Cardiac muscle cell (in vitro differentiated cells and primary cell): ENCODE measurements at regions not wholly inside any gene's neighbourhood (a gene's known extent, or its start where the extent isn't known, plus 50 kb on each side); places are given as distances from the start of the nearest gene placed in this dataset.
A peak's percentile ranks its signal among the peaks of the same experiment; 100 is the strongest.

Source experiments
- DNase-seq, 2 donors: peaks; one replicate each; pipeline versions ENCODE4 v3.0.0 to v3.0.0-alpha.2; 2010 to 2017; ENCODE audit warnings: low read depth in 1 of 2, low spot score in 1 of 2
- H3K27ac ChIP-seq: fragments of 200-600 bp; sonication (generic); 2 replicates; pipeline ENCODE4 v1.5.1; 2016
- H3K27me3 ChIP-seq: fragments of 200-600 bp; sonication (generic); 2 replicates; pipeline ENCODE4 v1.6.0; 2016; ENCODE audit warnings: control low read depth
- H3K36me3 ChIP-seq: fragments of 200-600 bp; sonication (generic); 2 replicates; pipeline ENCODE4 v1.5.1; 2016; ENCODE audit warnings: control low read depth
- H3K4me1 ChIP-seq: fragments of 200-600 bp; sonication (generic); 2 replicates; pipeline ENCODE4 v1.8.1; 2017; ENCODE audit warnings: low read depth, mild to moderate bottlenecking, mixed run types
- H3K4me3 ChIP-seq: fragments of 200-600 bp; sonication (generic); 2 replicates; pipeline ENCODE4 v1.5.1; 2016; ENCODE audit warnings: mild to moderate bottlenecking
- H3K9me3 ChIP-seq: fragments of 200-600 bp; sonication (generic); 2 replicates; pipeline ENCODE4 v1.5.1; 2017; ENCODE audit warnings: low read depth, mild to moderate bottlenecking, control low read depth
- TF ChIP-seq, protein P1 (sequence below): IDR thresholded peaks from 2 replicates; pipeline ENCODE4 v1.5.1; 2012; ENCODE audit warnings: low read depth, mild to moderate bottlenecking, low read length

DNA sequence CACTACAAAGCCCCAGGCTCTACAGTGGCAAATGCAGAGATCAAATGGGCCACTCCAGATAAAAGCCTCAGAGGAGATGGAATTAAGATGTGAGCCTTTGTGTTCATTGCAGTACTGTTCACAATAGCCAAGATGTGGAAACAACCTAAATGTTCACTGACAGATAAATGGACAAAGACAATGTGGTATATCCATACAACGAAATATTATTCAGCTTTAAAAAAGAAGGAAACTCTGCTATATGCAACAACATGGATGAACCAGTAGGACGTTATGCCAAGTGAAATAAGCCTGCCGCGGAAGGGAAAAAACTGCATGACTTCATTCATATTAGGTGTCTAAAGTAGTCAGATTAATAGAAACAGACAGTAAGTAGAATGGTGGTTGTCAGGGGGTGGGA lies 170.5 kb upstream of the TBX20 start:
- Histone ChIP-seq H3K27ac (no peak overlapping the region), H3K4me1 (peaks cover 17% of the 10 kb centered on the region), H3K36me3 (no peaks in the 10 kb centered on the region), H3K27me3 (no peaks in the 10 kb centered on the region), H3K9me3 (no peaks in the 10 kb centered on the region), H3K4me3 (no peak overlapping the region)
- no peak for DNase-seq
- TF ChIP-seq, protein P1, sequence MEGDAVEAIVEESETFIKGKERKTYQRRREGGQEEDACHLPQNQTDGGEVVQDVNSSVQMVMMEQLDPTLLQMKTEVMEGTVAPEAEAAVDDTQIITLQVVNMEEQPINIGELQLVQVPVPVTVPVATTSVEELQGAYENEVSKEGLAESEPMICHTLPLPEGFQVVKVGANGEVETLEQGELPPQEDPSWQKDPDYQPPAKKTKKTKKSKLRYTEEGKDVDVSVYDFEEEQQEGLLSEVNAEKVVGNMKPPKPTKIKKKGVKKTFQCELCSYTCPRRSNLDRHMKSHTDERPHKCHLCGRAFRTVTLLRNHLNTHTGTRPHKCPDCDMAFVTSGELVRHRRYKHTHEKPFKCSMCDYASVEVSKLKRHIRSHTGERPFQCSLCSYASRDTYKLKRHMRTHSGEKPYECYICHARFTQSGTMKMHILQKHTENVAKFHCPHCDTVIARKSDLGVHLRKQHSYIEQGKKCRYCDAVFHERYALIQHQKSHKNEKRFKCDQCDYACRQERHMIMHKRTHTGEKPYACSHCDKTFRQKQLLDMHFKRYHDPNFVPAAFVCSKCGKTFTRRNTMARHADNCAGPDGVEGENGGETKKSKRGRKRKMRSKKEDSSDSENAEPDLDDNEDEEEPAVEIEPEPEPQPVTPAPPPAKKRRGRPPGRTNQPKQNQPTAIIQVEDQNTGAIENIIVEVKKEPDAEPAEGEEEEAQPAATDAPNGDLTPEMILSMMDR: no peak

DNA sequence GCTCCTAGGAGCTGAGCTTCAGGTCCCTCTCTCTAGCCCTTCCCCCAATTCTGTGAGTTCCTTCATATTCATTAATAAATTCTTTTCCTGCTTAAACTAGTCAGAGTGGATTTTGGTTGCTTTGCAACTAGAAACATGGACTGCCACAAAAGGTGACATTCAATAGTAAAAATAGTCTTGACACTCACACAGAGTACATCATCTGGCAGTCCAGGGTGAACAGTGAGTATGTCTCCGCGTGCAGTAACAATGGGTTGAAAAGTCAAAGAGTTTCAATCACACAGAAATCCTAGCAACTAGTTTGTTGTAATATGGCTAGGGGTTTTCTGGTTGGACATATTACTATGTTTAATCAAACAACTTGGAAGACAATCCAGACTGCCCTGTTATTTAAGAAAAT lies 168.8 kb upstream of the TBX20 start:
- H3K27me3 ChIP-seq: no peaks in the 10 kb centered on the region
- H3K4me3 ChIP-seq: no peak overlapping the region
- H3K9me3 ChIP-seq: no peaks in the 10 kb centered on the region
- H3K36me3 ChIP-seq: no peaks in the 10 kb centered on the region
- H3K4me1 ChIP-seq: peaks cover 30% of the 10 kb centered on the region
- DNase-seq: no peak
- TF ChIP-seq, protein P1: no peak
- no peak overlapping the region for H3K27ac ChIP-seq

- H3K4me1 ChIP-seq: peaks cover 31% of the 10 kb centered on the region
- no peaks in the 10 kb centered on the region for H3K27me3 ChIP-seq
- no peaks in the 10 kb centered on the region for H3K9me3 ChIP-seq
- H3K36me3 ChIP-seq: no peaks in the 10 kb centered on the region
- no peak overlapping the region for H3K27ac ChIP-seq
- TF ChIP-seq, protein P1: no peak
- no peak overlapping the region for H3K4me3 ChIP-seq
- peak in 1 of 2 donors; percentile 31 for DNase-seq
Observed at GRCh38 chr7:35420656-35421055, 166.8 kb upstream of the TBX20 start.

- Histone ChIP-seq H3K9me3 (no peaks in the 10 kb centered on the region), H3K4me3 (no peak overlapping the region), H3K27me3 (no peaks in the 10 kb centered on the region), H3K4me1 (peaks cover 28% of the 10 kb centered on the region), H3K36me3 (no peaks in the 10 kb centered on the region), H3K27ac (no peak overlapping the region)
- DNase-seq: no peak
- TF ChIP-seq, protein P1: no peak
Observed at GRCh38 chr7:35419391-35419755, 165.5 kb upstream of the TBX20 start.

DNA sequence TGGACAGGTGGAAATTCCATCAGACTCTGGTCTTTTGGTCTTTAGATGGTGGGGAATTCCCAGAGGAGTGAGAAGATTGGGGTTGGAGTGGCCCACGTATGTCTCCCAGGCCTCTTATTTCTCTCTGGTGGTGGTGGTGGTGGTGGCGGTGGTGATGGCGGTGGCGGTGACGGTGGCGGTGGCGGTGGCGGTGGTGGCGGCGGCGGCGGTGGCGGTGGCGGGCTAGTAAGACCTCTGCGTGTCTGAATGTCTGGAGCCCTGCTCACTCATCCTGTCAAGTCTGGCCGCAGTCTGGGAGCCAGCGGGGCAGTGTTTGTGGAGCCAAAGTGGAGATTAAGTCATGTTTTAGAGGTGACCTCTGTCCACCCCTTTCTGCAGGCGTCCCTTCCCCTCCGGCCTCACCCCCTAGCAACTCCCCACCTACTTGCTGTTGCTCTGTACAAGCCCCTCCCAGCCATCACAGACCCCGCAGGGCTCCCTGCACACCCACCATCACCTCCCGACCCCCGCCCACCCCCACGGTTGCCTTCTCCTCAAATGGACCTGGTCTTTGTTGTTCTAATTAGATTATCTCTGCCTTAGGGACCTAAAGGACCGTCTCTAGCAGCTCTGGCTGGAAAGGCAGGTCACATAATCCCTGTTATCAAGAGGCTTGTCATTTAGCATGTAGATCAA lies 165.0 kb upstream of the TBX20 start:
- peaks cover 28% of the 10 kb centered on the region for H3K4me1 ChIP-seq
- H3K4me3 ChIP-seq: no peak overlapping the region
- no peaks in the 10 kb centered on the region for H3K27me3 ChIP-seq
- TF ChIP-seq, protein P1: no peak
- no peak for DNase-seq
- H3K9me3 ChIP-seq: no peaks in the 10 kb centered on the region
- no peaks in the 10 kb centered on the region for H3K36me3 ChIP-seq
- H3K27ac ChIP-seq: no peak overlapping the region
